HG03108 (cell line): ENCODE measurements at regions not wholly inside any gene's neighbourhood (a gene's known extent, or its start where the extent isn't known, plus 50 kb on each side); places are given as distances from the start of the nearest gene placed in this dataset.
"Not testable (repeated sequence)": the region's sequence is repeated elsewhere in the genome, so short reads cannot be mapped to it uniquely, and the experiment has no call there.

ENCODE experiments used
- ATAC-seq: cut with Tn5 transposase; IDR thresholded peaks from one replicate; pipeline ENCODE4 v1.9.1; 2021; ENCODE audit warnings: moderate library complexity; ENCODE audit not compliant: unreplicated experiment

DNA sequence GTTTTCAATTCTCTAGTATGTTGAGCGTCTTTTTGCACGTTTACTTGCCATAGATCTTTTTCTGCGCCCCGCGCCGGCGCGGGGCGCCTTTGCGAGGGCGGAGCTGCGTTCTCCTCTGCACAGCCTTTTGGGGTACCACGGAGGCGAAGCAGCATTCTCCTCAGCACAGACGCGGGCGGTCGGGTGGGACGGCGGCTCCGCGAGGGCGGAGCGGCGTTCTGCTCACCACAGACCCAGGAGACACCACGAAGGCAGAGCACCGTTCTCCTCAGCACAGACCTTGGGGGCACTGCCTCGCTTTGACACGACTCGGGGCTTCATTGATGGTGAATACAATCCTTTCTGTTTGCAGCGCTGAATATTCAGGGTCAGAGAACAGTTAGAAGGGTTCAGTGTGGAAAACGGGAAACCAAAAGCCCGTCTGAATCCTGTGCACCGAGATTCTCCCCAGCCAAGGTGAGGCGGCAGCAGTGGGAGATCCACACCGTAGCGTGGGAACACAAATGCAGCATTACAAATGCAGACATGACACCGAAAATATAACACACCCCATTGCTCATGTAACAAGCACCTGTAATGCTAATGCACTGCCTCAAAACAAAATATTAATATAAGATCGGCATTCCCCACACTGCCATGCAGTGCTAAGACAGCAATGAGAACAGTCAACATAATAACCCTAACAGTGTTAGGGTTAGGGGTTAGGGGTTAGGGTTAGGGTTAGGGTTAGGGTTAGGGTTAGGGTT is 190.7 kb upstream of the VIPR2 start:
- ATAC-seq = not testable (repeated sequence)

DNA sequence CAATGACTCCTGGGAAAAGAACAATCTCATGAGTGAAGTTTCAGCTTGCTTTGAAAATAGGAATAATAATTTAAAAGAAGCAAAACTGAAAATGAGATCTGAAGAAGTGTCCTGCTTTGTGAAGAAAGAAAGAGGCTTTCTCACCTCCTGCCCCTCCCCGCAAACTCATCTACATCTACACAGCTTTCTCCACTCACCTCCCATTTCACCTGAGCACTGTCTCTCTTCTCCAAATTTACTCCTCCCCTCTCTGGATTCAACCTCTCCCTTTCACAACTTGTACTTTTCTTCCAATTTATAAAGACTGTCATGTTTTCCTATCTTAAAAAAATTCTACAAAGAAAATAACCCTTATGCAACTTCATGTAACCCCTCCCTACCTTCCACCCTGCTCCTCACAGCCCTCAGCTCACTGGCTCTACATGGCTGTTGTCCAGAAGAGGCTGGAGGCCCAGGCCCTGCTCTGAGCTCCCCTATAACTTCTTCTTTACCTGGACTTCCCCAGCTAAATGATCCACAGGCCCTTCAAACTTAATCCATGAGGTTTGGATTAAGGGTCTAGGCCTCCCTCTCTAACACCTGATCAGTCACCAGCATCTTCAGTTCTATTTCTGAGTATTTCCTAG is 188.3 kb upstream of the VIPR2 start:
- not testable (repeated sequence) for ATAC-seq

DNA sequence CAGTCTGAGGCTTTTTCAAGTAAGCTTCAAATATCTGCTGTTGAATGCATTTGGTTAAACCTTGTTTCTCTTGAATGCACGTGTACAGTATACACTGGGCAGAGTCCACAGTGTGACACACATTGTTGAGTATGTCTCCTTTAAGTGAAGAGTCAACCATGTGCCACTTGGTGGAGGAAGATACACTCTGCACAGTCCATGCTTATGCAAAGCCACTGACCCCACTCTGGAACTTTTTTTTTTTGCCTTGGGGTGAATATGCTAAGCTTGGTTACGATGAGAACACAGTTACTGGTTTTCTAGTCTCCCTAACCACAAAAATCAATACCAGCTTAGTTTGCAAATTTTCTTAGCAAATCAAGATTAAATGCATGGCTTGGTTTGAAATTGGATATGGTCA is 186.8 kb upstream of the VIPR2 start:
- no peak for ATAC-seq

DNA sequence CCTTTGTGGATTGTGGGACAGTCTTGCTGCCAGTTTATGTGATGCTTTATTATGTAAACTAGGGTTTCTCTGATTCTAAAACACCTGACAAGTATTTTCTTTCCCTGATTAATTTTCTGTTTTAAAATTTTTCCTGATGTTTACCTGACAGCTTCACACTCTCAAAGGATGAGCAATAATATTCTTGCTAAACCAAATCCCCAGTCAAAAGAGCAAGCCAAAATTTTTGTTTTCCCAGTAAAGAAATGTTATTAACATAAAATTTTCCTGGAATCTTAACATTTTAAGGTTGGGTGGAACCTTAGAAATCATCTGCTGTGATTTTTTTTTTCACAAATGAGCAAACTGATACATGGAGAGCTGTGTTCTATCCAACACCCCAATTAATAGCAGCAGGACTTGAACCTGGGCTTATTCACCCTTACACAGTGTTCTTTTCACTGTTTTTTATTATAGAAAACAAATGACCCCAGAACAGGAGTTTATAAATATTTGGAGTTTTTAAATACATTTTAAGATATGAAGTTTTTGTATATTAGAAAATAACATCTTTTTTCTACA is 185.2 kb upstream of the VIPR2 start:
- no peak for ATAC-seq

DNA sequence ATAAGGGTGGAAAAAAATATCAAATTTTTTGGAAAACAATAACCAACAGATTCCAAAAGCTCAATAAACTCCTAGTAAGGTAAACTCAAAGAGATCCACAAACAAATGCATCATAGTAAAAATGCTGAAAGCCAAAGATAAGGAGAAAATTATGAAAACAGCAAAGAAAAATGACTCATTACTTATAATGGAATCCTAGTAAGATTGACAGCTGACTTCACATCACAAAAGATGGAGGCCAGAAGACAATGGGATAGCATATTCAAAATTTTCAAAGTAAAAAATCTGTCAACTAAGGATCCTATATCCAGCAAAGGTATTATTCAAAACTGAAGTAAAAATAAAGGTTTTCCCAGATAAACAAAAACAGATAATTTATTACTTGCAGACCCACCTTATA is 183.4 kb upstream of the VIPR2 start:
- no peak for ATAC-seq

DNA sequence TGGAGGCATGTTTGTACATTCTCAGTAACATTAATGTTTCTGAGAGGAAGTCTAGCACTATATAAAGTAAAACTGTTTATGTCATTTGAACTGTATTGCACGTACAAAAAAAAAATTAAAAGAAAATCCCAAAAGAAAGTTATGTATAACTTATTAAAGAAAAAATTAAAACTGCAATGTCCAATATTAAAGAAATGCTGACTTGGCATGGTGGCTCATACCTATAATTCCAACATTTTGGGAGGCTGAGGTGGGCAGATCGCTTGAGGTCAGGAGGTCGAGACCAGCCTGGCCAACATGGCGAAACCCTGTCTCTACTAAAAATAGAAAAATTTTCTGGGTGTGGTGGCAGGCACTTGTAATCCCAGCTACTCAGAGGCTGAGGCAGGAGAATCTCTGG is 178.7 kb upstream of the VIPR2 start:
- no peak for ATAC-seq

DNA sequence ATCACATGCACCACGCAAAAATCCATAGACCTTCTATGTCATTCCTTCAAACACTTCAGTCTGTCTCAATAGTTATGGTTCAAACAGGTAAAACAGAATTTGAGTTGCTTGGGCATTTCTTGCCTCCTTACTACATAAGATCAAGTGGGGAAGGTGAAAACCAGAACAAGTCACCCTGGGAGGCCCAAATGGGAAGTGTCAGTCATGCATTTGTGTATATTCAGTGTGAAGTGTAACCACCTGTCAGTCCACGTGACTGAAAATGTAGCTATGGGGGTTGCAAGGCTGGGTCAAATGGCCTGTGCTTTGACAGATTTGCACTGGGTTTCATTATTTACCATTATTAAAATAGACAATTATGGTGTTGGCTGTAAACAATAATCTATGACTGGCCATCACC is 176.6 kb upstream of the VIPR2 start:
- ATAC-seq = no peak

DNA sequence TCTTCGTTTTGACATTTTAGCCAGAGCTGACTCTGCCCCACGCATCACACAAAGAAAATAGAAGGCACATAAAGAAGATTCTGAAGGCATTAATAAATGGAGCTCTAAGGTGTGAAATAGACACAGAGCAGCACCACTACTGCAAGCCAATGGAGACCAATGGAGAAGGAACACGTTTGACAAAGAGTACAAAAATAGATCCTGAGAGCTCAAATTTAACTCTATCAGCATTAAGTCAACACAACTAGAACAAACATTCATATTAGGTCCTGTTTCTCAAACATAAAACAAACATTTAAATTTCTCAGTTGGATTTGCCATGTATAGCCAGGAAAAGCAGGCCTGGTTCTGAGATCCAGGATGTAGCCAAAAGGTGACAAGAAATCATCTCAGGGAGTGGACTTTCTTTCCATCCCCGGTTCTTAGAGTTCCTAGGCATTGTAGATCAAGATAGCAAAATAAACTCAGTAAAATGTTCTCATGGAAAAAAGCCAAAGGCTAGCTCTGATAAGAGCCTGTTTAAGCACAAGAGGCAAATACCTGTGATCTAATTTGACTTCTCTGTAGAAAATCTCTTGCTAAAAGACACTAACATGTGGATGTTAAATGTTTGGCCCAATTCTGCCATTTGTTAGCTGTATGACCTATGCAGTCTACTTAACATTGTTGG is 174.2 kb upstream of the VIPR2 start:
- no peak for ATAC-seq

DNA sequence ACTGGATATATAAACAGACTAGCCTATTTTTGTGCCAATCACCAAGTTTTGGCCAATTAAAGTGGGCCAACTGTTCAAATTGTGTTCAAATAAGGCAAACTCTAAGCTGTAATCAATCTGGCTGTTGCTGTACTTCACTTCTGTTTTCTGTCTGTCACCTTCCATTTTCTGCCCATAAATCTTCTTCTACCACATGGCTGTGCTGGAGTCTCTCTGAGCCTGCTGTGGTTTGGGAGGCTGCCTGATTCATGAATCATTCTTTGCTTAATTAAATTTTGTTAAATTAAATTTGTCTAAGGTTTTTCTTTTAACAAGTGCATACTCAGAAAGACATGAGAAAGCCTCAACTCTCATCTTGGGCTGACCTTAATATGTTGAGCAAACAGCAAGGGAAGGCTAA is 172.6 kb upstream of the VIPR2 start:
- ATAC-seq = no peak

DNA sequence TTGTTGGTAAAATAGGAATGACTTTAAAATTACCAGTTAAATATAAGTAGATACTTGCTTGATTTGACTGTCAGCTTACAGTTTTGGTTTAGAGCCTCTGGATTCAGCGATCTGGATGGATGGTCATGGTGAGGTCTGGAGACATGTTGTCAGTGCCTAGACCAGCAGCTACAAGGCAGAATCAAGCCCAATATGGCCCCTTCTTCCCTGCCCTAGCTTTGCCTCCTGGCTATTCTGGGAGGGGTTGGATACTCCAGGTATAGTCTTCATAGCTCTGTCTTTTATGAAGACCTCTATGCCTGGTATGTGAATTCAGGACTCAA is 166.5 kb upstream of the VIPR2 start:
- no peak for ATAC-seq

DNA sequence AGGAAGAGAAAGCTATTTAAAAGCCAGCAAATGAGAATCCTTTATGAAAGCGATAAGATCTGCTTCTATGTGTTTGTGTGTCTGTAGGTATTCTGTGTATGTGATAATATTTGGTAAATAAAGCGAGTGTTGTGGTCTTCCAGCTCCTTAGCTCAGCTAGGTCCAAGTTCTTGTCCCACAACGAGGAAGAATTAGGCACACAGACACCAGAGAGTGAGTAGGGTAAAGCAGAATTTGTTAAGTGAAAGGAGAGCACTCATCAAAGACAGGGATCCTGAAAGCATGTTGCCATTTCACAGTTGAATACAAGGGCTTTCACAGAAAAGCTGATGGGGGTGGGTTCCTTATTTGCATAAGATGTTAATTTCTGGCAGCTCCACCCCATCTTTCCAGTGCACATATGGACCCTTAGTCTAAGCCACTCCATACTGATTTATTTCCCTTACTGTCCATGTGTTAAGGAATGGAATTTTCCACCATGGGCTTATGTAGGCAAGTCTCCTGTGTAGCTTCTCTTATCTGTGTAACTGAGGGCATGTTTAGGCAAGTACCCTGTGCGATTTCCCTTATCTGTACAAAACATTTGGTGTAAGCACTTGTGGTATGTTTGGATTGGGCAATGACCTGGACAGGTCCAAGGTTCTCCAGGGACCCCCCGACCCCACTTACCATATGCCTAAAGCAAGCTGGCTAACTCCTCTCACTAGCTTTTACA is 165.9 kb upstream of the VIPR2 start:
- no peak for ATAC-seq

DNA sequence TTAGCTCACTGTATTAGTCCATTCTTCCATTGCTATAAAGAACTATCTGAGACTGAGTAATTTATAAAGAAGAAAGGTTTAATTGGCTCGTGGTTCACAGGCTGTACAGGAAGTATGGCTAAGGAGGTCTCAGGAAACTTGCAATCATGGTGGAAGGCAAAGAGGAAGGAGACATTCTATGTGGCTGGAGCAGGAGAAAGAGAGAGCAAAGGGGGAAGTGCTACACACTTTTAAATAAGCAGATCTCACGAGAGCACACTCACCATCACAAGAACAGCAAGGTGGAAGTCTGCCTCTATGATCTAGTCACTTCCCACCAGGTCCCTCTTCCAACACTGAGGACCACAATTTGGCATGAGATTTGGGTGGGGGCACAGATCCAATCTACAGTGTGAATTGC is 164.5 kb upstream of the VIPR2 start:
- ATAC-seq = not testable (repeated sequence)

DNA sequence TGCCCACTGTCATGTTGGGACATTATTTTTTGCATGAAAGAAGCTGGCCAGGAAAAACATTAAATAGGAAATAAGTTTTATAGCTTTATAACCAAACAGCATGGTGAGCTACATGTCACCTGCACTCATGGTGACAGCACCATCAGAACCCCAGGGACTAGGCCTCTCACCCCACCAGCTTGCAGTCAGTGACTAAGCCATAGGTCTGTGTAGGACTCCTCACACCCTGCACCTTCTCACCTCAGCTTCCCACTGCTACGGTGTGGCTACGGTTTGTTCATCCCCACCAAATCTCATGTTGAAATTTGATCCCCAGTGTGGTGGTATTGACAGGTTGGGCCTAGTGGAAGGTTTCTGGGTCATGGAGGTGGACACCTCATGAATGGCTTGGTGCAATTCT is 161.3 kb upstream of the VIPR2 start:
- no peak for ATAC-seq

DNA sequence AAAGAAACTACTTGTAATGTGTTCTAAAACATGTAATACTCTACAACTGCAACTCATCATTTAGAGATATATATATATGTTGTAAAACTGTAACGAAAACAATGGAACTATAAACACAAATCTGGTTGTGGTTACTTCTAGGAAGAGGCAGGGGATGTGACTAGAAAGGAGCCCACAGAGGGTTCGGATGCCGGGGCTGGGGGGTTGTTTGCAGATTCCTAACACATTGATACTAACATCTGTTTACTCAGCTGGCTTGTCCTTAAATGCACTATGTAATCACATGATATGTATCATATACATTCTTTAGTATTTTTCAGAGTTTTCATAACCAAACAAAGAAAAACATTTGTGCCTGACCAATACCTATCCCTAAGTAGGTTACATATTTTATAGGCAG is 160.5 kb upstream of the VIPR2 start:
- ATAC-seq = not testable (repeated sequence)

DNA sequence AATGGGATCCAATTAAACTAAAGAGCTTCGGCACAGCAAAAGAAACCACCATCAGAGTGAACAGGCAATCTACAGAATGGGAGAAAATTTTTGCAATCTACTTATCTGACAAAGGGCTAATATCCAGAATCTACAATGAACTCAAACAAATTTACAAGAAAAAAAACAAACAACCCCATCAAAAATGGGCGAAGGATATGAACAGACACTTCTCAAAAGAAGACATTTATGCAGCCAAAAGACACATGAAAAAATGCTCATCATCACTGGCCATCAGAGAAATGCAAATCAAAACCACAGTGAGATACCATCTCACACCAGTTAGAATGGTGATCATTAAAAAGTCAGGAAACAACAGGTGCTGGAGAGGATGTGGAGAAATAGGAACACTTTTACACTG is 158.8 kb upstream of the VIPR2 start:
- not testable (repeated sequence) for ATAC-seq

DNA sequence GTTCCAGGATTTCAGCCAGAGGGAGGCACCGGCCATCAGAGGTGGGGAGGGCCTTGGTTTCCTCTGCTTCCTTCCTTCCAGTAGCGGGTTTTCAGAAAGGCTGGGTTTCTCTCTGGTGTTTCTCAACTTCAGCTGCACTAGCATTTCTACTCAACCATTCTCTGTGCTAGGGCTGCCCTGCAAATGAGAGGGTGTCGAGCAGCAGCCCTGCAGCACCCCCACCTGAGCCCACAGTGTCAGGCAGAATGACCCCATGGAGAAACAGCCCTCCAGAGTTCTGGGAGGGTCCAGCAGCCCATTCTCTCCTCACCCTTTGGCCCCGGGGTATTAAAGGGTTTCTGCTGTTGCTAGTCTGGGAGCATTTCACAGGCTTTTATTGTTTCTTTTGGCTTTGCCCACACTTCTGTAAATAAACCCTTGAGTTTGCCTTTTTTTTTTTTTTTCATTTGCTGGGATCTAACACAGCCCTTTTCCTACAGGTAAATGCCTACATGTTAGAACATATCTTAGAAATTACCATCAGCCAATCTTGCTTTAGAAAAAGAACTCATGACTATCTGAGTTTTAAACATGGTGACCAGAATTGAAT is 151.5 kb upstream of the VIPR2 start:
- no peak for ATAC-seq

DNA sequence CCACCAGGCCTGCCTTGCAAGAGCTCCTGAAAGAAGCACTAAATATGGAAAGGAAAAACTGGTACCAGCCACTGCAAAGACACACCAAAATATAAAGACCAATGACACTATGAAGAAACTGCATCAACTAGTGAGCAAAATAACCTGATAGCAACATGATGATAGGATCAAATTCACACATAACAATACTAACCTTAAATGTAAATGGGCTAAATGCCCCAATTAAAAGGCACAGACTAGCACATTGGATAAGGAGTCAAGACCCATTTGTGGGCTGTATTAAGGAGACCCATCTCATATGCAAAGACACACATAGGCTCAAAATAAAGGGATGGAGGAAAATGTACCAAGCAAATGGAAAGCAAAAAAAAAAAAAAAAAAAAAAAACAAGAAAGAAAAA is 141.8 kb upstream of the VIPR2 start:
- ATAC-seq = not testable (repeated sequence)

DNA sequence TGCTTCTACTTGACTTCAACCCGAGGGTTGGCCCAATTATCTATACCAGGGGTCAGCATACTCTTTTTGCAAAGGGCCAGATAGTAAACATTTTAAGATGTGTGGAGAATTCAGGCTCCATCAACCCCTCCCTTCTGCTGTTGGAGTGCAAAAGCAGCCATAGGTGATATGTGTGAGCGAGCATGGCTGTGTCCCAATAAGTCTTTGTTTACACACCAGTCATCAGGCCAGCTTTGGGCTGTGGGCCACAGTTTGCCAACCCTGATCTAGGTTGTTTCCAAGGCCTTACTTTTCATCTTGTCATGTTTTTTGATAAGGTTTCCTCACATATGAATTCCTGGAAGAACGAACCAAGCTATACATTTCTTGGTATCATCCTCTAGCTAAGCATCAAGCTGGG is 136.9 kb upstream of the VIPR2 start:
- no peak for ATAC-seq

DNA sequence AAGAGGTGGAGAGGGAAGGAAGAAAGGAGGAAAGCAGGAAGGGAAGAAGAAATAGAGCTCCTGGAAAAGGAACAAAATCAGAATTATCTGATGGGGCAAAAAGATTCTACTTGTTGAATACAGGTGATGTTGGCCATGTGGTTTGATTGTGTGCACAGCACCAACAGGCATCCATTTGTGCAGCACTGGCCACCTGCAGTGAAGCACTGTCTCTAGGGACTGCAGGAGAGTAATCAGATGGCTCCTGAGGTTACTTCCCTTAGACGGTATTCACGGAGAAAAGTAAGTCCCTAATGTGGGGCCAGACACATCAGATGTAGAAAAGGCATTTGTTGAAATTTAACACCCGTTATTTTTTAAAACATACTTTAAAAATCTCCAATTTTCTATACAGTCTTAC is 135.3 kb upstream of the VIPR2 start:
- no peak for ATAC-seq

DNA sequence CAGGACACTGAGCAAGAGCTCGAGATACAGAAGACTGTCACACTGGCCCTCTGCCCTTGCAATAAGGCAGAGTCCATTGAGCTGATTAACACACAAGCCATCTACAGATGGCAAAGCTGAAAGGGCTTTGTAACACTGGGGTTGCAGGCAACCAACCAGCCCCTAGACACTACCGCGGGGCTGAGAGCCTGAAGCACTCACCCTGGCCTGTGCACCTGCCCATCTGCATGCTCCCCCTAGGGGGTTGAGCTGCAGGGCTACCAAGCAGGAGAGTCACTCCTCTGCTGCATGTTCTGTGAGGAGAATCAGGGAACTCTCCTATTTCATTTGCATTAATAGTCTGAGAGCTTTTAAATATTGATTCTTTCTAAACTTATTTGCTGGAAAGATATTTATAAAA is 128.1 kb upstream of the VIPR2 start:
- no peak for ATAC-seq

DNA sequence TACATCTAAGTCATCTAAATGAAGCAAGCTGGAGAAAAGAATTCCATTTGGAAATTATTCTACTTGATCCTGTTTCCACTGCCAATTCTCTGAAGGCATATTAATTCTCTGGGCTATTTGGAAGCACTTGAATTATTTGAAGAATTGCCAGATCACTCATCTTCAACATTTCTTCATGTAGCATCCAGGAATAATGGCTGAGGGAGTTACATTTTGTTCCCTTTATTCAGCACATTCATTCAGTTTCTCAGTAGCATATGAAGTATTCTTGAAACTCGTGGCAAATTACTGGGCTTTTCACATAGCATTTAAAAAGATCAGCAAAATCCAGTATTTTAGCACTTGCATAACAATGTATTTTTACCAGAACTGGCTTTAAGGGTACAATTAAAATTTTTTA is 127.1 kb upstream of the VIPR2 start:
- ATAC-seq = no peak
